CD14-positive monocyte (primary cell): ENCODE measurements at regions not wholly inside any gene's neighbourhood (a gene's known extent, or its start where the extent isn't known, plus 50 kb on each side); places are given as distances from the start of the nearest gene placed in this dataset.

Source experiments
- DNase-seq, 3 donors: peaks; one replicate each; pipeline ENCODE4 v3.0.0-alpha.2; 2011 to 2022
- H2AFZ ChIP-seq: 2 replicates; pipeline ENCODE4 v1.6.0; 2012; ENCODE audit warnings: mild to moderate bottlenecking, low read depth, low read length, inconsistent platforms; ENCODE audit not compliant: insufficient read depth, poor library complexity, severe bottlenecking
- H3K27ac ChIP-seq, 2 donors: 1 replicate in 1 of 2; 2 replicates in 1 of 2; pipeline ENCODE4 v1.5.1; 2012 to 2013; ENCODE audit warnings: low read length in 2 of 2, control low read depth in 1 of 2, inconsistent platforms in 1 of 2, low read depth in 1 of 2, mild to moderate bottlenecking in 1 of 2
- H3K27me3 ChIP-seq, 2 donors: one replicate each; pipeline versions ENCODE4 v1.6.0 to v1.6.1; 2011 to 2013; ENCODE audit warnings: low read length in 2 of 2; ENCODE audit not compliant: control insufficient read depth in 2 of 2, insufficient read depth in 2 of 2
- H3K36me3 ChIP-seq, 2 donors: replicated peaks in 1 of 2; 1 replicate in 1 of 2; 2 replicates in 1 of 2; pipeline versions ENCODE4 v1.5.1 to v1.6.1; 2012 to 2013; ENCODE audit warnings: low read length in 2 of 2, control low read depth in 1 of 2, inconsistent platforms in 1 of 2, mild to moderate bottlenecking in 1 of 2; ENCODE audit not compliant: insufficient read depth in 2 of 2, control insufficient read depth in 1 of 2
- H3K4me1 ChIP-seq, 2 donors: 1 replicate in 1 of 2; 2 replicates in 1 of 2; pipeline versions ENCODE4 v1.5.1 to v1.6.1; 2012 to 2013; ENCODE audit warnings: low read length in 2 of 2, control low read depth in 1 of 2, inconsistent platforms in 1 of 2, mild to moderate bottlenecking in 1 of 2, moderate library complexity in 1 of 2; ENCODE audit not compliant: insufficient read depth in 2 of 2, control insufficient read depth in 1 of 2
- H3K4me2 ChIP-seq: replicated peaks from 2 replicates; pipeline ENCODE3; 2012; ENCODE audit warnings: low read length, moderate library complexity, mild to moderate bottlenecking; ENCODE audit not compliant: poor library complexity, severe bottlenecking; ENCODE audit errors: extremely low read depth
- H3K4me3 ChIP-seq, 3 experiments: fragments of 200-600 bp in 1 of 3; sonication (generic) in 1 of 3; replicated peaks in 1 of 3; 1 replicate in 2 of 3; 2 replicates in 1 of 3; pipeline ENCODE4 v1.5.1; 2011 to 2013; ENCODE audit warnings: low read length in 3 of 3, mild to moderate bottlenecking in 3 of 3, control low read depth in 2 of 3, low read depth in 2 of 3, inconsistent platforms in 1 of 3, moderate library complexity in 1 of 3
- H3K79me2 ChIP-seq: 2 replicates; pipeline ENCODE4 v1.6.0; 2012; ENCODE audit warnings: mild to moderate bottlenecking, control low read depth, inconsistent platforms, low read length, moderate library complexity; ENCODE audit not compliant: insufficient read depth
- H3K9ac ChIP-seq: 2 replicates; pipeline ENCODE4 v1.6.0; 2017; ENCODE audit warnings: low read length, mild to moderate bottlenecking; ENCODE audit not compliant: insufficient read depth, poor library complexity, severe bottlenecking
- H3K9me3 ChIP-seq, 2 donors: replicated peaks in 1 of 2; 1 replicate in 1 of 2; 2 replicates in 1 of 2; pipeline versions ENCODE4 v1.5.1 to v1.6.1; 2012 to 2013; ENCODE audit warnings: low read length in 2 of 2, control low read depth in 1 of 2; ENCODE audit not compliant: control insufficient read depth in 1 of 2, insufficient read depth in 1 of 2
- H4K20me1 ChIP-seq: 2 replicates; pipeline ENCODE4 v1.6.0; 2012; ENCODE audit warnings: mild to moderate bottlenecking, low read length, control low read depth, moderate library complexity; ENCODE audit not compliant: insufficient read depth
- H3K27ac Mint-ChIP-seq, 7 donors: one replicate each; pipeline ENCODE4 v1.8.0; 2020; ENCODE audit warnings: mild to moderate bottlenecking in 7 of 7, mixed read lengths in 7 of 7, moderate library complexity in 6 of 7, inconsistent platforms in 2 of 7
- H3K27me3 Mint-ChIP-seq, 3 donors: one replicate each; pipeline ENCODE4 v1.8.0; 2021 to 2022; ENCODE audit warnings: low read depth in 3 of 3, mild to moderate bottlenecking in 3 of 3, mixed read lengths in 3 of 3, moderate library complexity in 3 of 3, inconsistent platforms in 1 of 3
- H3K36me3 Mint-ChIP-seq, 2 donors: one replicate each; pipeline ENCODE4 v1.8.0; 2020; ENCODE audit warnings: mixed read lengths in 2 of 2, inconsistent platforms in 1 of 2, mild to moderate bottlenecking in 1 of 2
- H3K4me1 Mint-ChIP-seq: one replicate; pipeline ENCODE4 v1.8.0; 2020; ENCODE audit warnings: mild to moderate bottlenecking, mixed read lengths
- H3K4me3 Mint-ChIP-seq, 2 donors: one replicate each; pipeline ENCODE4 v1.8.0; 2020; ENCODE audit warnings: mild to moderate bottlenecking in 2 of 2, mixed read lengths in 2 of 2, moderate library complexity in 1 of 2
- H3K9me3 Mint-ChIP-seq, 7 donors: one replicate each; pipeline ENCODE4 v1.8.0; 2020 to 2022; ENCODE audit warnings: mixed read lengths in 7 of 7, mild to moderate bottlenecking in 6 of 7, moderate library complexity in 6 of 7, inconsistent platforms in 2 of 7
- CTCF ChIP-seq: fragments of 200-600 bp; IDR thresholded peaks from one replicate; pipeline ENCODE4 v1.8.0; 2022; ENCODE audit warnings: antibody characterized with exemption, mild to moderate bottlenecking
- WGBS: methylation state at CpG from one replicate; pipeline ENCODE4 v1.1.5; 2013; ENCODE audit warnings: missing lambda C conversion rate; ENCODE audit not compliant: insufficient coverage; 5-methylcytosine and 5-hydroxymethylcytosine counted together
- intact Hi-C, 2 donors: fragments of 100-400 bp; cut with micrococcal nuclease; formaldehyde crosslinking; loops; one replicate each; pipeline versions ENCODE4 v1.15.0 to v1.15.1; 2023

GRCh38 chr17:63262751-63263476 is 183.2 kb downstream of the CYB561 start:
- no peak for TF ChIP-seq CTCF
- intact Hi-C loops, result no loop called here
- H3K4me3 ChIP-seq, result no peak overlapping the region
- H3K36me3 ChIP-seq, result no peaks in the 10 kb centered on the region
- peaks cover 0 to 4% of the 10 kb centered on the region in 2 donors for H3K4me1 ChIP-seq
- Mint-ChIP-seq H3K27ac (peak overlapping the region in 5 of 7 donors; percentile 21 to 75 (median 28)), H3K36me3 (peaks cover 0 to 1% of the 10 kb centered on the region in 2 donors), H3K4me1 (peaks cover 5% of the 10 kb centered on the region), H3K4me3 (no peak overlapping the region), H3K27me3 (peaks cover 0 to 1% (median 0%) of the 10 kb centered on the region in 3 donors), H3K9me3 (no peaks in the 10 kb centered on the region)
- H2AFZ ChIP-seq, result no peak overlapping the region
- H4K20me1 ChIP-seq, result no peaks in the 10 kb centered on the region
- H3K27ac ChIP-seq, result peak overlapping the region in 1 of 2 donors; percentile 16
- WGBS, result no CpG with 5 or more reads among the region's 5 CpGs
- H3K9me3 ChIP-seq, result no peaks in the 10 kb centered on the region
- H3K4me2 ChIP-seq, result no peak overlapping the region
- no peak for DNase-seq
- no peak overlapping the region for H3K9ac ChIP-seq
- no peaks in the 10 kb centered on the region for H3K79me2 ChIP-seq
- no peaks in the 10 kb centered on the region for H3K27me3 ChIP-seq

DNA sequence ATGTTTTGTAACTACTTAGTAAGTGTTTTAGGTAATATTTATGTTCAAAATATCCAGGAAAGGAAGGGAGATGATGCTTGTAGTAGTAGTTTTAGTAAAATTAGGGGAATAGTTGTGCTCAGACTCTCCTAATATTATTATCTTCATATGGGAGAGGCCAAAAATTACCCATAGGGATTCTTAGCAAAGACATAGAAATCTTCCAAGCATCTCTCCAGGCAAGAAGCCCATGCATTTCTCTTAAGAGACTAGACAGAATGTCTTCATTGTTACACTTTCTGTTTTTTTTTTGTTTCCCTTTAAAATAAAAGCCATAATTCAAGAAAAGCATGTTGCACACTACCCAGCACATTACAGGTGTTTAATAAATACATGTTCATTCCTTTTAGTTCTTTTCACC is 180.6 kb downstream of the CYB561 start:
- Histone ChIP-seq H3K27me3 (no peaks in the 10 kb centered on the region), H3K4me1 (peaks cover 0 to 4% of the 10 kb centered on the region in 2 donors), H4K20me1 (no peaks in the 10 kb centered on the region), H3K79me2 (no peaks in the 10 kb centered on the region), H3K4me2 (no peak overlapping the region), H2AFZ (no peak overlapping the region), H3K9ac (no peak overlapping the region), H3K9me3 (no peaks in the 10 kb centered on the region), H3K36me3 (no peaks in the 10 kb centered on the region), H3K27ac (no peak overlapping the region), H3K4me3 (no peak overlapping the region)
- DNase-seq, result no peak
- intact Hi-C loops, result no loop called here
- H3K27ac Mint-ChIP-seq, result no peak overlapping the region
- H3K27me3 Mint-ChIP-seq, result peaks cover 0 to 1% (median 0%) of the 10 kb centered on the region in 3 donors
- H3K36me3 Mint-ChIP-seq, result peaks cover 0 to 4% of the 10 kb centered on the region in 2 donors
- H3K4me3 Mint-ChIP-seq, result no peak overlapping the region
- H3K4me1 Mint-ChIP-seq, result peaks cover 5% of the 10 kb centered on the region
- TF ChIP-seq CTCF, result no peak
- H3K9me3 Mint-ChIP-seq, result no peaks in the 10 kb centered on the region
